MM.1S (cell line): ENCODE measurements at regions not wholly inside any gene's neighbourhood (a gene's known extent, or its start where the extent isn't known, plus 50 kb on each side); places are given as distances from the start of the nearest gene placed in this dataset.

ENCODE experiments used
- DNase-seq: peaks from one replicate; pipeline ENCODE4 v3.0.0-alpha.2; 2015
- H2AFZ ChIP-seq: fragments of 300-600 bp; sonication (generic); 2 replicates; pipeline ENCODE4 v1.6.0; 2016; ENCODE audit warnings: antibody characterized with exemption, low read length
- H3F3A ChIP-seq: fragments of 300-600 bp; sonication (generic); 2 replicates; pipeline ENCODE4 v1.6.1; 2016; ENCODE audit warnings: mild to moderate bottlenecking, antibody characterized with exemption, low read length, moderate library complexity, mixed read lengths; ENCODE audit not compliant: insufficient read depth
- H3K27ac ChIP-seq: fragments of 300-600 bp; sonication (generic); 2 replicates; pipeline ENCODE4 v1.5.1; 2016; ENCODE audit warnings: mild to moderate bottlenecking, low read length
- H3K27me3 ChIP-seq: fragments of 300-600 bp; sonication (generic); replicated peaks from 2 replicates; pipeline ENCODE4 v1.6.0; 2016; ENCODE audit warnings: low read length; ENCODE audit not compliant: insufficient read depth
- H3K36me3 ChIP-seq: fragments of 300-600 bp; sonication (generic); replicated peaks from 2 replicates; pipeline ENCODE4 v1.6.1; 2016; ENCODE audit warnings: mild to moderate bottlenecking, low read length, mixed read lengths; ENCODE audit not compliant: insufficient read depth
- H3K4me1 ChIP-seq: fragments of 300-600 bp; sonication (generic); 2 replicates; pipeline ENCODE4 v1.6.1; 2016; ENCODE audit warnings: low read length, mixed read lengths
- H3K4me2 ChIP-seq: fragments of 300-600 bp; sonication (generic); 2 replicates; pipeline ENCODE4 v1.6.0; 2016; ENCODE audit warnings: low read depth, low read length
- H3K4me3 ChIP-seq: fragments of 300-600 bp; sonication (generic); 2 replicates; pipeline ENCODE4 v1.5.1; 2016; ENCODE audit warnings: low read length, mixed read lengths
- H3K79me2 ChIP-seq: fragments of 300-600 bp; sonication (generic); 2 replicates; pipeline ENCODE4 v1.6.1; 2016; ENCODE audit warnings: mixed run types, low read length, mixed read lengths
- H3K9ac ChIP-seq: fragments of 300-600 bp; sonication (generic); 2 replicates; pipeline ENCODE4 v1.6.1; 2016; ENCODE audit warnings: low read length, mixed read lengths
- H3K9me2 ChIP-seq: fragments of 300-600 bp; sonication (generic); replicated peaks from 2 replicates; pipeline ENCODE4 v1.6.1; 2016; ENCODE audit warnings: mild to moderate bottlenecking, low read length, mixed read lengths; ENCODE audit not compliant: insufficient read depth
- H3K9me3 ChIP-seq: fragments of 300-600 bp; sonication (generic); replicated peaks from 2 replicates; pipeline ENCODE4 v1.6.1; 2016; ENCODE audit warnings: mild to moderate bottlenecking, low read length, mixed read lengths; ENCODE audit not compliant: insufficient read depth
- H4K20me1 ChIP-seq: fragments of 300-600 bp; sonication (generic); 2 replicates; pipeline ENCODE4 v1.6.1; 2016; ENCODE audit warnings: mild to moderate bottlenecking, low read length, moderate library complexity, mixed read lengths; ENCODE audit not compliant: insufficient read depth
- CTCF ChIP-seq: fragments of 300-600 bp; sonication (generic); IDR thresholded peaks from 2 replicates; pipeline ENCODE4 v1.5.1; 2016; ENCODE audit warnings: antibody characterized with exemption, low read length, mixed read lengths
- EZH2 ChIP-seq: fragments of 300-600 bp; sonication (generic); optimal IDR thresholded peaks from 2 replicates; pipeline ENCODE3; 2017; ENCODE audit warnings: low read depth, mild to moderate bottlenecking, antibody characterized with exemption, low read length, mixed read lengths
- EZH2phosphoT487 ChIP-seq: fragments of 300-600 bp; sonication (generic); IDR thresholded peaks from 2 replicates; pipeline ENCODE4 v1.6.1; 2018; ENCODE audit warnings: antibody characterized with exemption, low read length

- H4K20me1 ChIP-seq, result no peaks in the 10 kb centered on the region
- no peak overlapping the region for H3K27ac ChIP-seq
These were observed 170.2 kb downstream of the SEM1 start for GRCh38 chr7:96539471-96539870.

GRCh38 chr7:96538632-96539031 is 171.0 kb downstream of the SEM1 start:
- Histone ChIP-seq H3K9me3 (no peaks in the 10 kb centered on the region), H3K4me3 (no peak overlapping the region), H3K79me2 (no peaks in the 10 kb centered on the region), H3F3A (no peaks in the 10 kb centered on the region), H3K27me3 (no peaks in the 10 kb centered on the region), H3K9ac (no peak overlapping the region), H3K4me1 (no peaks in the 10 kb centered on the region), H2AFZ (no peak overlapping the region), H4K20me1 (no peaks in the 10 kb centered on the region), H3K4me2 (peak overlapping the region; percentile 19; the same call in 1 of the 2 replicates), H3K36me3 (no peaks in the 10 kb centered on the region), H3K27ac (no peak overlapping the region), H3K9me2 (no peaks in the 10 kb centered on the region)
- TF ChIP-seq CTCF, result no peak
- no peak for TF ChIP-seq EZH2phosphoT487
- no peak for TF ChIP-seq EZH2
- DNase-seq, result no peak

More at GRCh38 chr7:96539471-96539870, 170.2 kb downstream of the SEM1 start:
- H3K4me1 ChIP-seq, result no peaks in the 10 kb centered on the region
- no peak overlapping the region for H2AFZ ChIP-seq
- no peaks in the 10 kb centered on the region for H3K9me3 ChIP-seq
- no peak overlapping the region for H3K9ac ChIP-seq
- no peaks in the 10 kb centered on the region for H3K27me3 ChIP-seq
- no peaks in the 10 kb centered on the region for H3K79me2 ChIP-seq
- no peak for DNase-seq
- no peaks in the 10 kb centered on the region for H3K9me2 ChIP-seq
- no peak overlapping the region for H3K4me3 ChIP-seq
- no peaks in the 10 kb centered on the region for H3F3A ChIP-seq
- no peaks in the 10 kb centered on the region for H3K36me3 ChIP-seq
- no peak overlapping the region for H3K4me2 ChIP-seq
- no peak for TF ChIP-seq CTCF
- TF ChIP-seq EZH2, result no peak
- TF ChIP-seq EZH2phosphoT487, result no peak

GRCh38 chr7:96534221-96534620 is 175.4 kb downstream of the SEM1 start:
- DNase-seq, result no peak
- no peak overlapping the region for H3K9ac ChIP-seq
- no peak overlapping the region for H3K4me2 ChIP-seq
- no peaks in the 10 kb centered on the region for H3F3A ChIP-seq
- H3K27ac ChIP-seq, result no peak overlapping the region
- no peaks in the 10 kb centered on the region for H4K20me1 ChIP-seq
- H2AFZ ChIP-seq, result no peak overlapping the region
- no peaks in the 10 kb centered on the region for H3K9me3 ChIP-seq
- H3K36me3 ChIP-seq, result no peaks in the 10 kb centered on the region
- no peaks in the 10 kb centered on the region for H3K27me3 ChIP-seq
- H3K4me3 ChIP-seq, result no peak overlapping the region
- no peaks in the 10 kb centered on the region for H3K9me2 ChIP-seq
- H3K4me1 ChIP-seq, result no peaks in the 10 kb centered on the region
- no peaks in the 10 kb centered on the region for H3K79me2 ChIP-seq
- TF ChIP-seq EZH2phosphoT487 (no peak), EZH2 (no peak), CTCF (no peak)
